Testis (tissue), 2 donors: ENCODE measurements at regions not wholly inside any gene's neighbourhood (a gene's known extent, or its start where the extent isn't known, plus 50 kb on each side); places are given as distances from the start of the nearest gene placed in this dataset.

Experiments
- CTCF ChIP-seq, 3 experiments: fragments of 450-650 bp in 2 of 3; fragments of 200-600 bp in 1 of 3; sonication (generic) in 1 of 3; IDR thresholded peaks; one replicate each; pipeline ENCODE4 v1.5.1; 2016 to 2019; ENCODE audit warnings: antibody characterized with exemption in 3 of 3, mild to moderate bottlenecking in 2 of 3, moderate library complexity in 1 of 3
- POLR2A ChIP-seq: fragments of 450-650 bp; IDR thresholded peaks from one replicate; pipeline ENCODE4 v1.6.1; 2017; ENCODE audit warnings: antibody characterized with exemption, mild to moderate bottlenecking, moderate library complexity

- TF ChIP-seq CTCF (IDR thresholded peaks at IDR 0.05), result no peak
- TF ChIP-seq POLR2A, result no peak
Observed at GRCh38 chr18:7413906-7414305, 153.2 kb upstream of the PTPRM start.
